H1 (cell line): ENCODE measurements at regions not wholly inside any gene's neighbourhood (a gene's known extent, or its start where the extent isn't known, plus 50 kb on each side); places are given as distances from the start of the nearest gene placed in this dataset. TPM values are rescaled to one million over a fixed set of nuclear protein-coding genes. Genes with fewer than 3 reads are reported as not detected.

Experiments
- small RNA-seq: library from polyadenylated mRNA; stranded (forward); fragments of <200 nt; extraction: miRNeasy Mini kit (QIAGEN cat#:217004); gene quantifications from one replicate; pipeline ENCODE3, GENCODE V24; 2013; ENCODE audit not compliant: insufficient read depth

Small RNAs in the stretch of these regions (small RNA-seq; reads per million reads assigned to genes)
- gene SNX3P1X = not detected
